Activated CD4-positive, alpha-beta T cell treated with anti-CD3 and anti-CD28 coated beads, Interleukin-2, amount 50 U/mL, for 24 hours (primary cell): ENCODE measurements at regions not wholly inside any gene's neighbourhood (a gene's known extent, or its start where the extent isn't known, plus 50 kb on each side); places are given as distances from the start of the nearest gene placed in this dataset.
A peak's percentile ranks its signal among the peaks of the same experiment; 100 is the strongest.
"Not testable (repeated sequence)": the region's sequence is repeated elsewhere in the genome, so short reads cannot be mapped to it uniquely, and the experiment has no call there.

Experiments
- DNase-seq, 2 donors: peaks; one replicate each; pipeline ENCODE4 v3.0.0-alpha.2; 2020; ENCODE audit warnings: low read depth in 1 of 2, low spot score in 1 of 2

GRCh38 chr12:67034110-67034879 is 234.9 kb upstream of the CAND1 start:
- no peak for DNase-seq

- DNase-seq = no peak
Observed at GRCh38 chr12:67035121-67035520, 234.0 kb upstream of the CAND1 start.

DNA sequence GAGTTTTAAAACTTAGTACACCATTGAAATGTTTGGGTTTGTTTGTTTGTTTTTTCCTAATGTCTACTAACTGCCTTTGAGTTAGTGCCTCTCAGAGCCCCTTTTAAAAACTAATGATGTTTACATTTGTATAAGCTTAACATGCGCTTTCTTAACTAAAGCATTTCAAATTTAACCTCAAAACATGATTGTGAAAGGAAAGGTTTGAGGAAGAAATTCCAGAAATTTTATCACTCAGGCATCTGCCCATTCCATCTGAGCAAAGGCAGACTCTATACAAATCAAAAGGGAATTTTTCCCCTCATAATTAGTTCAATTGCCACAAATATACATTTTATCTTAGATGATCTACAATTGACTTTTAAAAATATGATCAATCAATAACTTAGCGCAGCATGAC is 230.7 kb upstream of the CAND1 start:
- DNase-seq = no peak

- DNase-seq = no peak
Observed at GRCh38 chr12:67039995-67040860, 228.9 kb upstream of the CAND1 start.

- DNase-seq = no peak
Observed at GRCh38 chr12:67040861-67041137, 228.4 kb upstream of the CAND1 start.

DNA sequence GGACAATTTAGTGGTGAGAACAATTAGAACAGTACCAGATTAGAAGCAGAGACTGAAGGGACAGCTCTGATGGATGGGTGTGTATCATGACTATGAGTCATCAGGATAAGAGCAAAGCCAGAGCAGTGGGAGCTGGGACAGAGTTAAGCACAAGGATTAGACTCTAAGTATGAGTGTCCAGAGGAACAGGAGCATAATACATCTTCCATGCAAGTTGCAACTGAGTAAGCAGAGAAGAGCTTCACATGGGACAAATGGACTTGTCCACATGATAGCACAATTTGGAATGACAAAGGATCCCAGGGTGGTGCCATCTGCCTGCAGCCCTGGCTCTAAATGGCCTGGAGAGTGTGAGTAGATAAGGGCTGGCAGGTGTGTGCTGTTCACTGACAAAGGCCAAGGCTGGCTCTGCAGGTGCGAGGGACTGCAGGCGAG is 226.4 kb upstream of the CAND1 start:
- no peak for DNase-seq

GRCh38 chr12:67043771-67044170 is 225.4 kb upstream of the CAND1 start:
- no peak for DNase-seq

DNA sequence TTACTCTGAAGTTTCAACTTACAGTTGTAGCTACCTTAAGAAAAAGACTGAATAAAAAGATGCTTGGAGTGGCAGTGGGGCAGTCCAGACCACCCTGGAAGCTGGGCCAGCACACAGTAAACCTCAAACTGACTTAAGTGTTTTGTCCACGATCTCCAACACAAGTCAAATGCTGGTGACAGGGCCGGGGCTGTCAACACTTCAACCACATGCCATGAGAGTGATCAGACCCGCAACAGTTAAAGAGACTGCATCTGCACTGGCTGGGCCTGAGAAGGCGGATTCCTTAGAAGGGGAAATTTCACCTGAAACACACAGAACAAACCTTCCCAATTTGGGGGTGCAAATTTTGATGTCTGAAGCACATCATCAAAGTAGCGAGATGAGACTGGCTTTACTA is 223.5 kb upstream of the CAND1 start:
- DNase-seq = no peak

GRCh38 chr12:67046062-67046461 is 223.1 kb upstream of the CAND1 start:
- no peak for DNase-seq

GRCh38 chr12:67047634-67048033 is 221.5 kb upstream of the CAND1 start:
- DNase-seq = no peak

- DNase-seq = no peak
Observed at GRCh38 chr12:67048371-67048770, 220.8 kb upstream of the CAND1 start.

GRCh38 chr12:67049199-67049598 is 220.0 kb upstream of the CAND1 start:
- DNase-seq = not testable (repeated sequence)

GRCh38 chr12:67052981-67053380 is 216.2 kb upstream of the CAND1 start:
- DNase-seq = no peak

GRCh38 chr12:67056329-67056728 is 212.8 kb upstream of the CAND1 start:
- DNase-seq = no peak

GRCh38 chr12:67057072-67057471 is 212.1 kb upstream of the CAND1 start:
- DNase-seq = no peak

- DNase-seq = no peak
Observed at GRCh38 chr12:67062193-67062592, 207.0 kb upstream of the CAND1 start.

GRCh38 chr12:67067453-67068203 is 201.5 kb upstream of the CAND1 start:
- DNase-seq = no peak

DNA sequence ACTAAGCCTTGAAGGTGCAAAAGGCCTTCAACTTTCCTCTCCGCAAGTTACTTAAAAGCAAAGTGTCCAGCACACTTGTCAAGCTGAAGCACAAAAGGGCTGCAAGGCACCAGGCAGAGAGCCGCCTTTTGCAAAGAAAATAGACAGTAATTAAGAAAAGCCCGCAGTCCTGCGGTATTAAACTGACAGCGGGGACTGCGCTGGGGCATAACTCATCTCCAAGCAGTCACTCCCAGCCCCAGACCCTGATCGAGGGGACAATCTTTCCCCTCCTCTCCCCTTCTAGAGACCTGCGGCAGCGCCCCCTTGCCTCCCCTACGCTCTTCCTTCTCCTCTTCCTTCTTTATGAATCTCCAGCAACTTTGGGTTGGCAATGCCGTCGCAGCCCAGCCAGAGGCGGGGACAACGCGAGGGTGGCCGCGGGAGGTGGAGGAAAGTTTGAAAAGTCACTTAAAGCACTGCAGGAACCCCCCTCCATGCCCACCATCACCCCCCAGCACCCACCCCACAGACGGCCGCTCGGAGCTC is 200.9 kb upstream of the CAND1 start:
- peak in 1 of 2 donors; percentile 1 for DNase-seq

DNA sequence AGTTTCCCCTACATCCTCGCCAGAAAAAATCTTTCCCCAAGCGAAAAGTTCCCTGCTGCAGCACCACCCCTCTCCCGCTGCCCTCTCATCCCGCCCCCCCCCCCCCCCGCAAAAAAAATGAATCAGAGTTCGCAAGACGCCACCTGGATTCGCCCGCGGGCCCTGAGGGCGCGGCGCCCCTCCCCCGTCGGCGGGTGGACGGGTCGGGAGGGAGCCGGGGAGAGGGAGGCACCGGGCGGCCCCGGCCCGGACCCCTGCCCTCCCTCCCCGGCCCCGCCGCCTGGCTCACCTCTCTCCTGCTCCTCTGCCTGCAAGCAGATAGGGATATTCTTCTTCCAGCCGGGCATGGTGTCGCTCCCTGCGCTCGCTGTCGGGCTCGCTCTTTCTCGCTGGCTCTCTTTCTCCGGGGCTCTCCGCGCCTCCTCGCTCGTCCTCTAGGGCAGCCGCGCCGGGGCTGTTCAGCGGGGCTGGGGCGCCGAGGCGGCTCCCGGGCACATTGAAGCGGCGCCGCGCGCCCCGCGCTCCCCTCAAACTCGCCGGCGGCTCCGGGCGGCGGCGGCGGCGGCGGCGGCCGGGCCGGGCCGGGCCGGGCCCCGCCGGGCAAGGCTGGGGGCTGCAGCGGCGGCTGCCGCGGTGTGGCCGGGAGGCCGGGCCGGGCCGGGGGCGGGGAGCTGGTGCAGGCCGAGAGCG is 200.3 kb upstream of the CAND1 start:
- DNase-seq = peak; percentile 7 to 40

- peak; percentile 11 to 15 for DNase-seq
Observed at GRCh38 chr12:67069451-67070306, 199.5 kb upstream of the CAND1 start.
